ENCODE measurements at regions not wholly inside any gene's neighbourhood (a gene's known extent, or its start where the extent isn't known, plus 50 kb on each side); places are given as distances from the start of the nearest gene placed in this dataset.
"Not testable (repeated sequence)": the region's sequence is repeated elsewhere in the genome, so short reads cannot be mapped to it uniquely, and the experiment has no call there.

GRCh38 chr14:94836849-94837248 is 66.9 kb upstream of the GSC start:
- DNase-seq: no peak

GRCh38 chr14:94833633-94834032 is 63.7 kb upstream of the GSC start:
- no peak for DNase-seq

- no peak for DNase-seq
Measured at GRCh38 chr14:94831085-94831484, 61.2 kb upstream of the GSC start.

GRCh38 chr14:94827711-94828447 is 58.0 kb upstream of the GSC start:
- no peak for DNase-seq

- no peak for DNase-seq
Measured at GRCh38 chr14:94826774-94827173, 56.9 kb upstream of the GSC start.

- DNase-seq: peak in 2 of 56 donors; percentile 12 to 13
Measured at GRCh38 chr14:94823556-94824341, 53.8 kb upstream of the GSC start.

GRCh38 chr14:94821705-94822104 is 51.8 kb upstream of the GSC start:
- DNase-seq: no peak

GRCh38 chr14:94820932-94821331 is 51.0 kb upstream of the GSC start:
- DNase-seq: not testable (repeated sequence)
